B cell (primary cell): ENCODE measurements at regions not wholly inside any gene's neighbourhood (a gene's known extent, or its start where the extent isn't known, plus 50 kb on each side); places are given as distances from the start of the nearest gene placed in this dataset.

Source experiments
- ATAC-seq: fragments of 200-7000 bp; cut with Tn5 transposase; one replicate; pipeline ENCODE4 v1.10.0; 2021; ENCODE audit warnings: low read depth, mild to moderate bottlenecking, moderate number of reproducible peaks, moderate library complexity
- CTCF ChIA-PET: fragments of 350-600 bp; sonication (Branson Sonifier 250); formaldehyde crosslinking; loops from one replicate; lab custom pipeline; 2021; ENCODE audit warnings: antibody characterized with exemption, inconsistent platforms; lab: Charles Lee
- POLR2A ChIA-PET: fragments of 350-600 bp; sonication (Branson Sonifier 250); formaldehyde crosslinking; loops from one replicate; lab custom pipeline; 2021; ENCODE audit warnings: antibody characterized with exemption; lab: Charles Lee
- DNase-seq: peaks from one replicate; pipeline ENCODE4 v3.0.0; 2013
- H2AFZ ChIP-seq: 2 replicates; pipeline ENCODE4 v1.6.1; 2012; ENCODE audit warnings: mild to moderate bottlenecking, low read depth, low read length; ENCODE audit not compliant: insufficient read depth, poor library complexity, severe bottlenecking
- H3K27ac ChIP-seq, 2 donors: 1 replicate in 1 of 2; 2 replicates in 1 of 2; pipeline ENCODE4 v1.5.1; 2012 to 2013; ENCODE audit warnings: low read length in 2 of 2, mild to moderate bottlenecking in 2 of 2, moderate library complexity in 1 of 2
- H3K27me3 ChIP-seq, 4 experiments: fragments of 200-600 bp in 1 of 4; sonication (generic) in 1 of 4; replicated peaks in 1 of 4; 1 replicate in 2 of 4; 2 replicates in 2 of 4; pipeline versions ENCODE4 v1.6.1 to v1.7.0; 2013 to 2016; ENCODE audit warnings: low read length in 3 of 4, mild to moderate bottlenecking in 2 of 4, mixed read lengths in 1 of 4, moderate library complexity in 1 of 4; ENCODE audit not compliant: insufficient read depth in 4 of 4, control insufficient read depth in 3 of 4; ENCODE audit errors: control extremely low read depth in 1 of 4
- H3K36me3 ChIP-seq, 2 experiments: replicated peaks in 1 of 2; 1 replicate in 1 of 2; 2 replicates in 1 of 2; pipeline versions ENCODE4 v1.6.1 to v1.7.1; 2013; ENCODE audit warnings: low read length in 1 of 2; ENCODE audit not compliant: insufficient read depth in 2 of 2, control insufficient read depth in 1 of 2; ENCODE audit errors: control extremely low read depth in 1 of 2, extremely low read depth in 1 of 2
- H3K4me1 ChIP-seq, 2 donors: fragments of 200-600 bp in 1 of 2; sonication (generic) in 1 of 2; 1 replicate in 1 of 2; 2 replicates in 1 of 2; pipeline versions ENCODE4 v1.5.1 to v1.6.1; 2013 to 2017; ENCODE audit warnings: low read length in 2 of 2; ENCODE audit not compliant: control insufficient read depth in 2 of 2, insufficient read depth in 2 of 2
- H3K4me2 ChIP-seq: replicated peaks from 2 replicates; pipeline ENCODE3; 2012; ENCODE audit warnings: mild to moderate bottlenecking, low read depth, low read length; ENCODE audit not compliant: poor library complexity, severe bottlenecking
- H3K4me3 ChIP-seq, 5 experiments: fragments of 200-600 bp in 1 of 5; sonication (generic) in 1 of 5; 1 replicate in 3 of 5; 2 replicates in 2 of 5; pipeline versions ENCODE4 v1.5.1 to v1.7.0; 2011 to 2016; ENCODE audit warnings: low read length in 4 of 5, mild to moderate bottlenecking in 4 of 5, low read depth in 2 of 5, control low read depth in 1 of 5, moderate library complexity in 1 of 5; ENCODE audit not compliant: insufficient read depth in 1 of 5; ENCODE audit errors: control extremely low read depth in 1 of 5, extremely low read depth in 1 of 5
- H3K79me2 ChIP-seq: fragments of 200-600 bp; sonication (generic); one replicate; pipeline ENCODE4 v1.6.0; 2016; ENCODE audit warnings: low read length; ENCODE audit not compliant: control insufficient read depth, insufficient read depth
- H3K9ac ChIP-seq: fragments of 200-600 bp; sonication (generic); 2 replicates; pipeline ENCODE4 v1.6.1; 2017; ENCODE audit warnings: mild to moderate bottlenecking, low read length, moderate library complexity
- H3K9me3 ChIP-seq, 3 donors: one replicate each; pipeline versions ENCODE4 v1.6.1 to v1.7.1; 2013; ENCODE audit warnings: low read length in 2 of 3; ENCODE audit not compliant: control insufficient read depth in 2 of 3, insufficient read depth in 1 of 3; ENCODE audit errors: control extremely low read depth in 1 of 3
- H4K20me1 ChIP-seq: 2 replicates; pipeline ENCODE4 v1.6.0; 2012; ENCODE audit warnings: mild to moderate bottlenecking, low read length; ENCODE audit not compliant: insufficient read depth, control insufficient read depth, poor library complexity, severe bottlenecking
- H3K27ac Mint-ChIP-seq: one replicate; pipeline ENCODE4 v1.8.0; 2021; ENCODE audit warnings: mixed read lengths
- H3K27me3 Mint-ChIP-seq: one replicate; pipeline ENCODE4 v1.8.0; 2021; ENCODE audit warnings: mixed read lengths
- H3K4me1 Mint-ChIP-seq: one replicate; pipeline ENCODE4 v1.8.0; 2021; ENCODE audit warnings: mixed read lengths
- H3K4me3 Mint-ChIP-seq: one replicate; pipeline ENCODE4 v1.8.0; 2021; ENCODE audit warnings: mixed read lengths
- H3K9me3 Mint-ChIP-seq: one replicate; pipeline ENCODE4 v1.8.0; 2022; ENCODE audit warnings: mixed read lengths; ENCODE audit not compliant: insufficient read depth
- EZH2 ChIP-seq: IDR thresholded peaks from 2 replicates; pipeline ENCODE4 v1.6.1; 2012; ENCODE audit warnings: borderline replicate concordance, low read depth, mild to moderate bottlenecking, moderate library complexity, low read length; ENCODE audit not compliant: insufficient read depth, poor library complexity, severe bottlenecking
- WGBS: methylation state at CpG from one replicate; pipeline ENCODE4 v1.1.5; 2013; ENCODE audit warnings: missing lambda C conversion rate; ENCODE audit not compliant: insufficient coverage; 5-methylcytosine and 5-hydroxymethylcytosine counted together
- intact Hi-C: fragments of 100-400 bp; cut with micrococcal nuclease; formaldehyde crosslinking; loops from one replicate; pipeline ENCODE4 v1.10.0; 2022
- TF ChIP-seq, protein P1 (sequence below): fragments of 200-600 bp; IDR thresholded peaks from one replicate; pipeline ENCODE4 v1.8.0; 2022; ENCODE audit warnings: antibody characterized with exemption, mild to moderate bottlenecking

DNA sequence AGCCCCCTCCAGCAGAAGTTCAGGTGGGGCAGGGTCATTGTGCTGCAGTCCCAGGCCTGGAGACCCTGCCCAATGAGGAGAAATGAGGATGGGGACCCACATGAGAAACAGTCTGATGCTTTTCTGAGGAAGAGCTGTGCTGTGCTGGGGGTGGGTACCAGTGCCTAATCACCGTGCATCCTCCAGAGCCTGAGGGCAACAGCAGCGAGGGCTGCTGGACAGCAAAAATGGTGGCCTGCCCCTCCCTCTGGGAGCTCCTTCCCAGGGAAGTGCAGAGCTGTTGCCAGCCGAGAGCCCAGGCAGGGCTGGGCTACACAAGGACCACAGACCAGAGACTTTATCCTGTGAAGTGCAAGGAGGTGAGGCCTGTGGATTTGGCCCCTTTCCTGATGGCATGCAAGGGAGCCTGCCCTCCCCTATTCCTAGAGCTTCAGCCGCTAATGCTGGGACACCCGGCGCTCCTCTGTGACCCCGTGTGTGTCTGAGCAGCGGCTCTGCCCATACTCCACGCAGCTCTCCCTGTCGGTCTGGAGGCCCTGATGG is 134.8 kb downstream of the DSEL start:
- no peaks in the 10 kb centered on the region for H3K9me3 Mint-ChIP-seq
- ChIA-PET POLR2A (no interaction called here), CTCF (interaction anchor here (0.6 kb wide), 1 partner anchor 839 kb away, joined by 3 read pairs; no protein-coding TSS in a partner anchor)
- no peak overlapping the region for H3K27ac ChIP-seq
- H3K9me3 ChIP-seq = peaks cover 0 to 16% (median 0%) of the 10 kb centered on the region in 3 donors
- H3K4me1 ChIP-seq = no peaks in the 10 kb centered on the region
- H3K27me3 Mint-ChIP-seq = no peaks in the 10 kb centered on the region
- H3K4me2 ChIP-seq = no peak overlapping the region
- H3K4me3 ChIP-seq = no peak overlapping the region
- H4K20me1 ChIP-seq = no peaks in the 10 kb centered on the region
- no peaks in the 10 kb centered on the region for H3K27me3 ChIP-seq
- peak; percentile 3 for DNase-seq
- H3K27ac Mint-ChIP-seq = no peak overlapping the region
- intact Hi-C loops = no loop called here
- no peaks in the 10 kb centered on the region for H3K79me2 ChIP-seq
- H2AFZ ChIP-seq = no peak overlapping the region
- H3K36me3 ChIP-seq = no peaks in the 10 kb centered on the region
- no peak for TF ChIP-seq EZH2
- TF ChIP-seq, protein P1, sequence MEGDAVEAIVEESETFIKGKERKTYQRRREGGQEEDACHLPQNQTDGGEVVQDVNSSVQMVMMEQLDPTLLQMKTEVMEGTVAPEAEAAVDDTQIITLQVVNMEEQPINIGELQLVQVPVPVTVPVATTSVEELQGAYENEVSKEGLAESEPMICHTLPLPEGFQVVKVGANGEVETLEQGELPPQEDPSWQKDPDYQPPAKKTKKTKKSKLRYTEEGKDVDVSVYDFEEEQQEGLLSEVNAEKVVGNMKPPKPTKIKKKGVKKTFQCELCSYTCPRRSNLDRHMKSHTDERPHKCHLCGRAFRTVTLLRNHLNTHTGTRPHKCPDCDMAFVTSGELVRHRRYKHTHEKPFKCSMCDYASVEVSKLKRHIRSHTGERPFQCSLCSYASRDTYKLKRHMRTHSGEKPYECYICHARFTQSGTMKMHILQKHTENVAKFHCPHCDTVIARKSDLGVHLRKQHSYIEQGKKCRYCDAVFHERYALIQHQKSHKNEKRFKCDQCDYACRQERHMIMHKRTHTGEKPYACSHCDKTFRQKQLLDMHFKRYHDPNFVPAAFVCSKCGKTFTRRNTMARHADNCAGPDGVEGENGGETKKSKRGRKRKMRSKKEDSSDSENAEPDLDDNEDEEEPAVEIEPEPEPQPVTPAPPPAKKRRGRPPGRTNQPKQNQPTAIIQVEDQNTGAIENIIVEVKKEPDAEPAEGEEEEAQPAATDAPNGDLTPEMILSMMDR = no peak
- no peaks in the 10 kb centered on the region for H3K4me1 Mint-ChIP-seq
- H3K9ac ChIP-seq = no peak overlapping the region
- ATAC-seq = no peak
- H3K4me3 Mint-ChIP-seq = no peak overlapping the region
- 91% methylated on average over 10 of the region's 10 CpGs for WGBS

DNA sequence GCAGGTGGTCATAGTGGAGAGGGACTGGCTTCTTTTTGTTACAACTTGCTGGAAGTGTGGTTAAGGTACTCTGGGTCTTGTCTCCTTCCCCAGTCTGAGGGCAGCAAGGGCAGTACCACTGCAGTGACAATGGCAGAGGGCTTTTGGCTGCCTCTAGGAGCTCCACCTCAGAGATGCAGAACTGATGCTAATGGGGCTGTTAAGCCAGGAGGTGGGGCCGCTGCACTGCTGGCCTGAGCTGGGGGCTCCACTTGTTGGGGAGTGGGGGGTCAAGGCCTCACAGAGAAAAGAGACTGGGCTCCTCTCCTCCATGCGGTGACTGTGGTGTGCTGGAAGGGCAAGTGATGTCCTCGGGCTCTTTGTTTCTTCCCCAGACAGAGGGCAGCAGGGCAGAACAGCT is 135.7 kb downstream of the DSEL start:
- ATAC-seq (no peak), DNase-seq (no peak)
- H3K9ac ChIP-seq = no peak overlapping the region
- Mint-ChIP-seq H3K4me3 (no peak overlapping the region), H3K4me1 (no peaks in the 10 kb centered on the region), H3K9me3 (no peaks in the 10 kb centered on the region), H3K27me3 (no peaks in the 10 kb centered on the region), H3K27ac (no peak overlapping the region)
- no peaks in the 10 kb centered on the region for H3K79me2 ChIP-seq
- peaks cover 0 to 16% (median 0%) of the 10 kb centered on the region in 3 donors for H3K9me3 ChIP-seq
- intact Hi-C loops = no loop called here
- H4K20me1 ChIP-seq = no peaks in the 10 kb centered on the region
- H3K4me1 ChIP-seq = no peaks in the 10 kb centered on the region
- no peaks in the 10 kb centered on the region for H3K36me3 ChIP-seq
- H2AFZ ChIP-seq = no peak overlapping the region
- H3K27ac ChIP-seq = no peak overlapping the region
- WGBS = 91% methylated on average over 2 of the region's 3 CpGs
- ChIA-PET CTCF (no interaction called here), POLR2A (no interaction called here)
- TF ChIP-seq, protein P1 = no peak
- no peak for TF ChIP-seq EZH2
- no peak overlapping the region for H3K4me3 ChIP-seq
- no peaks in the 10 kb centered on the region for H3K27me3 ChIP-seq
- H3K4me2 ChIP-seq = no peak overlapping the region
